ENCODE measurements at regions not wholly inside any gene's neighbourhood (a gene's known extent, or its start where the extent isn't known, plus 50 kb on each side); places are given as distances from the start of the nearest gene placed in this dataset.
"Not testable (repeated sequence)": the region's sequence is repeated elsewhere in the genome, so short reads cannot be mapped to it uniquely, and the experiment has no call there.

- no peak for DNase-seq
These were observed 50.6 kb upstream of the NKD1 start for GRCh38 chr16:50497592-50497991.

DNA sequence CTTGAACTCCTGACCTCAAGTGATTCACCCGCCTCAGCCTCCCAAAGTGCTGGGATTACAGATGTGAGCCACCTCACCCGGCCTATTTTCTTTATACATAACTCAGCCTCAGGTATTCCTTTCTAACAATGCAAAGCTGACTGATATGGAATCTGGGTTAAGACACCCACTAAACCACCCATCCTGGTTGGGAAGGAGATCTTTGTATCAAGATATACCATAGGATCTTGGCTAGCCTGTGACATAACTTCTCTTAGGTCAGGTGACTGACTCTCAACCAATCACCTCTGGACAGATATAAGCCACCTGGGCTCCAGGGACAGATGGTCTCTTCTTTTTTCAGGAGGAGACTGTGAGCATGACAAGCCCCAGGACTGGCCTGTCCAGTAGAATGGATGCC, 51.2 kb upstream of the NKD1 start:
- no peak for DNase-seq

DNA sequence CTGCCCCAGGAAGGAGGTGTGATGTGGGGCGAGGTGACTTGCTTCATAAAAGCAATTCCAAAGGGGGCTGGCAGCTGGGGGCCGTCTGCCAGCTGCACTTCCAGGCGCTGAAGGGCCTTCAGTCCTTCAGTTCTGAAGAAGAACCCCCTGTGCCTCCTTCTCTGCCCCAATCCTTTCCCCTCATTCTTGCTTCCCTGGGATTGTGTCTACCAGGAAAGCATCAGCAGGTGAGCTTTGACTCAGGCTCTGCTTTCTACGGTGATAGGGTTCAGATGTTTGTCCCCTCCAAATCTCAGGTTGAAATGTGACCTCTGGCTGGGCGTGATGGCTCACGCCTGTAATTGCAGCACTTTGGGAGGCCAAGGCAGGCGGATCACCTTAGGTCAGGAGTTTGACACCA, 52.5 kb upstream of the NKD1 start:
- no peak for DNase-seq

DNA sequence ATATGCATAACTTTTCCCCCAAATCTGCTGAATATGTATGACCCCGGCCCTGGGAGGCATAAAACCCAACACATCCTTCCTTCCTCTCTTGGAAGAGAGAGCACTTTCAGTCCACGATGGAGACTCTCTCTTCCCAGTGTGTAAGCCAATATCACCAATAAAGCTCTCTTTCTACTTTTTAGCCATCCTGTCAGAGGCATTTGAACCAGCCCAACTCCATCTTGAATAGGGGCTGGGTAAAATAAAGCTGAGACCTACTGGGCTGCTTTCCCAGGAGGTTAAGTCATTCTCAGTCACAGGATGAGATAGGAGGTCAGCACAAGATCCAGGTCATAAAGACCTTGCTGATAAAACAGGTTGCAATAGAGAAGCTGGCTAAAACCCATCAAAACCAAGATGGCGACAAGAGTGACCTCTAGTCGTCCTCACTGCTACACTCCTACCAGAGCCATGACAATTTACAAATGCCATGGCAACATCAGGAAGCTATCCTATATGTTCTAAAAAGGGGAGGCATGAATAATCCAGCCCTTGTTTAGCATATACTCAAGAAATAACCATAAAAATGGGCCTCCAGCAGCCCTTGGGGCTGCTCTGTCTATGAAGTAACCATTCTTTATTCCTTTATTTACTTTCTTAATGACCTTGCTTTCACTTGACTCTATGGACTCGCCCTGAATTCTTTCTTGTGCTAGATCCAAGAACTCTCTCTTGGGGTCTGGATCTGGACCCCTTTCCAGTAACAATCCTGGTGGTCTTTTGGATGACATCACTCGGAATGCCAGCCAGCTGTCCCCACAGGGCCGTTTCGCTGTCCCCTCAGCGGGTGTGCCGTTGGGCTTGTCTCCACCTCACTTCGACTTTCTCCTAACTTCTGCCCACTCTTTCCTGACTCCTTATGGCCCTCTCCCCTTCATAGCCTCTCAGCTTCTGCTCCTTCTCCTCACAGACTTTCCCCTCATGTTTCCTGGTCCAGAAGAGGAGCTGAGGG, 53.4 kb upstream of the NKD1 start:
- DNase-seq = no peak

- no peak for DNase-seq
These were observed 56.7 kb upstream of the NKD1 start for GRCh38 chr16:50491516-50491915.

DNA sequence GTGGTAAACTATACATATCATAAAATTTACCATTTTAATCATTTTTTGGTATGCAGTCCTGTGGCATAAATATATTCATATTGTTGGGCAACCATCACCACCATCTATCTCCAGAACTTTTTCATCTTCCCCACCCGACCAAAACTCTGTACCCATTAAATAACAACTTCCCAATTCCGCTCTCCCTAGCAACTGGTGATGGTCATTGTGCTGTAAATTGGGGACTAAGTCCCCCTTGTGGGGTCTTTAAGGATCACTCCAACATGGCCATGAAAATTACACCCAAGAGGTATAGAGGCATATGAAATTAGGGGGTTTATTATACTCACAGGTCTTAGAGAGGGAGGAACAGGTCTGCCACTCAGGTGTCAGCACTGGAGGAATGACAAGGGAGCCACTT, 57.4 kb upstream of the NKD1 start:
- no peak for DNase-seq

- no peak for DNase-seq
These were observed 59.0 kb upstream of the NKD1 start for GRCh38 chr16:50489182-50489581.

DNA sequence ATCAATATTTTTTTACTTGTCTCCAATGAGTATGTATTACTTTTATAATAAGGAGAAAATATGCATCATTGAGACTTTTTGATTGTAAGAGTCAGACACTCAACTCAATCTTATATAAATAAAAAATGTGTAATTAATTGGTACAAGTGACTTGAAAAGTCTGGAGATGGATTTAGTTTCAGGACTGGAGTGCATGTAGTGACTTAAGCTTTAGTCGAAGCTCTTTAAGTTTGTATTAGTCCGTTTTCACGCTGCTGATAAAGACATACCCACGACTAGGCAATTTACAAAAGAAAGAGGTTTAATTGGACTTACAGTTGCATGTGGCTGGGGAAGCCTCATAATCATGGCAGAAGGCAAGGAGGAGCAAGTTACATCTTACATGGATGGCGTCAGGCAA, 60.7 kb upstream of the NKD1 start:
- no peak for DNase-seq

- not testable (repeated sequence) for DNase-seq
These were observed 62.0 kb upstream of the NKD1 start for GRCh38 chr16:50486162-50486561.

GRCh38 chr16:50485232-50485631, 63.0 kb upstream of the NKD1 start:
- DNase-seq = no peak

DNA sequence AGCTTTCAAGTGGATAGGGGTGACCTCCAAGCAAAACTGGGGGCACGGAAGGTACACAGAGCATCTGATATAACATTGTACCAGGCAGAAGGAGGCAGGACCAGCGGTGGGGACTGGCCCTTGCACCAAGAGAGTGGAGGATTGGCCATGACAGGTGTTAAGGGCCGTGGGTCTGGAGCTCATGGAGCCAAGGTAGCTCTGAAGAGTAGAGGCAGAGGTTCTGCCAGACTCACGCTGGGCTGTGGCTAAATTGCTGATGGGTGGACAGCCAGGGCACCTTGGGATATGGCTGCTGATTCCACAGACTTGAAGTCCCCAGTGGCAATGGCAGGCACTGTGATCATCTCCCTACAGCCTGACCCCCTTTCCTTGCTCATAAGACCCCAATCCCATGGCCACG, 65.9 kb upstream of the NKD1 start:
- DNase-seq = no peak

DNA sequence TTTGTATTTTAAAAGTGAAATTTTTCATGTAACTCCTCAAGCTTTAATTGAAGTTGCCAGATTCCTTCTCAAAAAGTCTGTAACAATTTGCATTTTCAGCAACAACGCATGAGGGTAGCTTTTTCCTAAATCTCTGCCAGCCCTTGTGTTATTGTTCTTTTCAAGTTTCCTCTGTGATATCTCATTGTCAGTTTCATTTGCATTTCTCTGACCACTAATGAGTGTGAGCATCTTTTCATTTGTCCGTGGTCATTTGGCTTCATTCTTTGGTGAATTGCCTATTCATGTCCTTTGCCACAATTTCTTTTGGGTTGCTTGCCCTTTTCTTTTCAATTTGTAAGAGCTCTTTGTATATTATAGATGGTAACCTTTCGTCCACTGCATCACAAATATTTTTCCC, 68.0 kb upstream of the NKD1 start:
- DNase-seq = no peak

- DNase-seq = no peak
These were observed 68.4 kb upstream of the NKD1 start for GRCh38 chr16:50479771-50480170.

GRCh38 chr16:50478773-50479149, 69.4 kb upstream of the NKD1 start:
- no peak for DNase-seq

GRCh38 chr16:50478075-50478772, 70.0 kb upstream of the NKD1 start:
- no peak for DNase-seq

GRCh38 chr16:50476486-50477255, 71.5 kb upstream of the NKD1 start:
- DNase-seq = no peak

DNA sequence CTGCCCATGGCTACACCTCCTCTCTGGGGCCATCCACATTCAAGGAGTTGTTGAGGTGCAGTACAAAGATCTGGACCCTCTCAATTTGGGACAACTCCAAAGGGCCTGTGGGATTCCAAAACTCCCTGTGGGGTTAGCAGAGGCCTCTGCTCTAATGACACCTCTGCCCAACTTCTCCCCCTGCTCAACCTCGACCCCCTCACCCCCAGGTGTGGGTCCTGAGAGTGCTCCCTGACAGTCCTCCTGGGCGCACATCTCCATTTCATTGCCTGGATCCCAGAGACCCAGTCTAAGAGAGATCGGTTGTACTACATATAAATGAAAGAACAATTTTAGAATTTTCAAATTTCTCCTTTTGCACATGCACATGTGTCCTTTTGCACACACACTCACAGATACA, 73.0 kb upstream of the NKD1 start:
- no peak for DNase-seq

DNA sequence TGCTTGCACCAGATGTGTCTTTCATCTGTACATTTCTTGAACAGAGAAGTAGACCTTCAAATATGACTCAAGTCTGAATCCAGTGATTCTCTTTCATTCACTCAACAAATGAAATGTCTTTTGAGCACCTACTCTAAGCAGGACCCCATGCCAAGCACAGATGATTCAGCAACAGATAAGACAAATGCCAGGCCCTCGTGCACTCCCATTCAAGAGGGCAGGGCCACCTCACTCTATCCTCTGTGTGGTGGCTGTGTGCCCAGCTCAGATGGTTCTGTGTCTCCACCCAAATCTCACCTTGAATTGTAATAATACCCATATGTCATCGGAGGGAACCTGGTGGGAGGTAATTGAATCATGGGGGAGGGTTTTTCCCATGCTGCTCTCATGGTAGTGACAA, 74.1 kb upstream of the NKD1 start:
- DNase-seq = peak; percentile 41

DNA sequence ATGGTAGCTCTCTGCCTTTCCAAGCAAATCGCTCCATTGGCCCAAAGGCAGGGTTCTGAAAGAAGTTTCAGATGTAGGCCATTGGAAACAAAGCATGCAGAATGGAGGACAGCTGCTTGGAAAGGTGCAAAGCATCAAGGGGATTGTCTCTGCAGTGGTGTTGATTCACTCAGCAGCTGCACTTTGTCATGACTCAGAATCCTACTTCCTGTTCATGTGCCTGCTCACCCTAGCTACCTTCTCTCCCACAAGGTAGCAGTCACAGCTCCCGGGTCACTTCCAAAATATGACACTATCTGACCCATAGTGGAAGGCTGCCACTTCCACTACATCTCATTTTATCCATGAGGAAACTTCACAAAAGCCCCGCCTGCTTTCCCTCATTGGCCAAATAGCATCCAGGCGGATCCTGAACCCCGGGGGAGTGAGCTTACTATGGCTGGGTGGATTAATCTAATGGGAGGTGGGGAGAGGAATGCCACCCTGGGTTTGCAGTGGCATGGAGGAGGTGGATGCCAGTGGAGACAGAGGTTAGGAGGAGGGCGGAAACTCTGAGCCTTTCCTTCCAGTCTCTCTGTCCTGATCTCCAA, 74.7 kb upstream of the NKD1 start:
- no peak for DNase-seq

- DNase-seq = no peak
These were observed 75.7 kb upstream of the NKD1 start for GRCh38 chr16:50472472-50472871.

DNA sequence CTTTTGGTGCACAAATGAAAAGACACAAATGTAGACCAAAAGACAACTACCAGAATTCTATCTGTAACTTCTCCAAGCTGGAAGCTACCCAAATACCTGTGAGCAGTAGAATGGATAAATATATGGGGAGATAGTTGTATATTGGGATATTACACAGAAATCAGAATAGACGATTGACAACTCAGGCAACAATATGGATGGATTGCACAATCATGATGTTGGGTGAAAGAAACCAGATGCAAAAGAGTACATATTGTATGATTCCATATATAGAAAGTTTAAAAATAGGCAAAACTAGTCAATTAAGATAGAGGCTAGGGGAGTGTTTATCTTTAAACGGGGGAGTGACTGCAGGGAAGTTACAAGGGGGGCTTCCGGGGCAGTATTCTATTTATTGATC, 77.5 kb upstream of the NKD1 start:
- no peak for DNase-seq

DNA sequence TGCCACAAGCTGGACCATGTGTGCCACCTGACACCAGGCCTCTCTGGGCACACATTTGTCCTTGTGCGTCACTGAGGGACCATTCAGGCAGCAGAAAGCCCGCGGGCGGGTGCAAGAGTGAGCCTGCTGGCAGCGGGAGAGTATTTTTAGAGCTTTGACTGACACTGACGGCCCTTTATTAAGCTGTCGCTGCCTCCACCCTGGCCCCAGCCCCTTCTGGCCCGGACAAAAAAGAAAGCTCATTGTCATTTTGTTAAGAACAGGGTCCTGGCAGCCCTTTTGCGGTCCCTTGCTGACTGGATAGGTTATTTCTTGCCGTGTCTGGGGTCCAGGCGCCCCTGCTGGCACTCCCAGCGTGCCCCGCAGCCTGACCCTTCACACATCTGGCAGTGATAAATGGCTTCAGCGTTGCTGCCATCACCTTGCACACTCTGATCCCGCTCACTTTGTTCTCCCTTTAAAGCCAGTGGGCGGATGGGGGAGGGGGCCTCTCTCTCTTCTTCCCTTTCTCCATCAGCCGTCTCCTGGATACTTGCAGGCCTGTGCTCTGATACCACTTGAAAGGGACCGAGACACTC, 78.4 kb upstream of the NKD1 start:
- DNase-seq = no peak

Measured in stimulated activated CD8-positive, alpha-beta memory T cell treated with anti-CD3 and anti-CD28 coated beads, Interleukin-4, amount 100 ng/mL, for 48 hours (primary cell).